H1 (cell line): ENCODE measurements at regions not wholly inside any gene's neighbourhood (a gene's known extent, or its start where the extent isn't known, plus 50 kb on each side); places are given as distances from the start of the nearest gene placed in this dataset.

Experiments used
- CTCF ChIA-PET: fragments of 300-600 bp; sonication (Branson Sonifier 250); formaldehyde crosslinking; loops from one replicate; lab custom pipeline; 2021; ENCODE audit not compliant: partially characterized antibody; lab: Charles Lee
- POLR2A ChIA-PET: fragments of 300-600 bp; sonication (Branson Sonifier 250); formaldehyde crosslinking; loops from one replicate; lab custom pipeline; 2021; ENCODE audit warnings: inconsistent platforms; ENCODE audit not compliant: partially characterized antibody; lab: Charles Lee
- DNase-seq, 2 experiments: peaks; one replicate each; pipeline versions ENCODE4 v3.0.0 to v3.0.0-alpha.2; 2010 to 2022; ENCODE audit warnings: low spot score in 2 of 2, low read depth in 1 of 2, mixed read lengths in 1 of 2
- FAIRE-seq: peaks from 2 replicates; lab custom pipeline; 2011; peaks lifted over from hg19 to GRCh38; lab: Jason Lieb, UNC
- H2AFZ ChIP-seq: 2 replicates; pipeline ENCODE4 v1.8.1; 2012; ENCODE audit warnings: low read length, inconsistent platforms
- H2AK5ac ChIP-seq: 2 replicates; pipeline ENCODE4 v1.6.1; 2013; ENCODE audit warnings: low read depth, low read length
- H2BK120ac ChIP-seq: replicated peaks from 2 replicates; pipeline ENCODE3; 2013; ENCODE audit warnings: low read depth, low read length, inconsistent platforms
- H2BK12ac ChIP-seq: 2 replicates; pipeline ENCODE4 v1.6.1; 2013; ENCODE audit warnings: low read depth, low read length
- H2BK15ac ChIP-seq: 2 replicates; pipeline ENCODE4 v1.6.1; 2013; ENCODE audit warnings: low read length
- H2BK20ac ChIP-seq: 2 replicates; pipeline ENCODE4 v1.6.1; 2013; ENCODE audit warnings: low read length
- H2BK5ac ChIP-seq: 2 replicates; pipeline ENCODE4 v1.6.1; 2013; ENCODE audit warnings: low read depth, low read length
- H3K14ac ChIP-seq: 2 replicates; pipeline ENCODE4 v1.6.1; 2013; ENCODE audit warnings: inconsistent platforms; ENCODE audit not compliant: insufficient read length
- H3K18ac ChIP-seq: 2 replicates; pipeline ENCODE4 v1.6.1; 2013; ENCODE audit warnings: low read length; ENCODE audit errors: extremely low read depth
- H3K23ac ChIP-seq: 2 replicates; pipeline ENCODE4 v1.6.1; 2013; ENCODE audit warnings: inconsistent platforms; ENCODE audit not compliant: insufficient read length
- H3K23me2 ChIP-seq: 2 replicates; pipeline ENCODE4 v1.6.1; 2013; ENCODE audit warnings: low read depth, low read length
- H3K27ac ChIP-seq: 2 replicates; pipeline ENCODE4 v1.6.1; 2011; ENCODE audit warnings: low read depth, low read length, inconsistent platforms
- H3K27me3 ChIP-seq, 4 experiments: replicated peaks in 1 of 4; 1 replicate in 1 of 4; 2 replicates in 3 of 4; pipeline versions ENCODE4 v1.6.1 to v1.8.1; 2011 to 2013; ENCODE audit warnings: low read length in 3 of 4, mild to moderate bottlenecking in 3 of 4, inconsistent platforms in 2 of 4, mixed read lengths in 2 of 4, moderate library complexity in 1 of 4; ENCODE audit not compliant: control insufficient read depth in 3 of 4, insufficient read depth in 3 of 4; ENCODE audit errors: extremely low read depth in 1 of 4
- H3K36me3 ChIP-seq, 4 experiments: 2 replicates each; pipeline versions ENCODE4 v1.6.1 to v1.8.1; 2011 to 2013; ENCODE audit warnings: mild to moderate bottlenecking in 4 of 4, low read length in 3 of 4, moderate library complexity in 2 of 4, control low read depth in 1 of 4, inconsistent platforms in 1 of 4; ENCODE audit not compliant: insufficient read depth in 4 of 4, control insufficient read depth in 2 of 4
- H3K4ac ChIP-seq: replicated peaks from 2 replicates; pipeline ENCODE3; 2013; ENCODE audit warnings: low read length, low read depth, mixed read lengths, inconsistent platforms; ENCODE audit not compliant: insufficient read length
- H3K4me1 ChIP-seq, 4 experiments: replicated peaks in 1 of 4; 1 replicate in 1 of 4; 2 replicates in 3 of 4; pipeline versions ENCODE4 v1.6.1 to v1.8.1; 2011 to 2013; ENCODE audit warnings: low read length in 3 of 4, inconsistent platforms in 2 of 4, mixed read lengths in 1 of 4; ENCODE audit not compliant: insufficient read depth in 4 of 4, control insufficient read depth in 3 of 4
- H3K4me2 ChIP-seq, 2 experiments: 2 replicates each; pipeline versions ENCODE4 v1.6.1 to v1.8.1; 2011 to 2013; ENCODE audit warnings: low read depth in 2 of 2, low read length in 2 of 2, control low read depth in 1 of 2, inconsistent platforms in 1 of 2, mild to moderate bottlenecking in 1 of 2; ENCODE audit not compliant: insufficient read depth in 1 of 2
- H3K4me3 ChIP-seq, 4 experiments: fragments of 200-600, 300-600 bp in 1 of 4; sonication (generic), shearing (Covaris generic), sonication (Bioruptor Twin) in 1 of 4; 2 replicates each; pipeline versions ENCODE4 v1.5.1 to v1.8.1; 2011 to 2016; ENCODE audit warnings: low read length in 4 of 4, low read depth in 3 of 4, control low read depth in 2 of 4, inconsistent platforms in 2 of 4, mild to moderate bottlenecking in 2 of 4, mixed read lengths in 1 of 4, moderate library complexity in 1 of 4; ENCODE audit not compliant: insufficient read depth in 2 of 4; ENCODE audit errors: extremely low read depth in 1 of 4
- H3K56ac ChIP-seq: replicated peaks from 2 replicates; pipeline ENCODE3; 2013; ENCODE audit warnings: low read depth, mild to moderate bottlenecking, mixed read lengths, low read length, inconsistent platforms; ENCODE audit not compliant: insufficient read length
- H3K79me1 ChIP-seq: 2 replicates; pipeline ENCODE4 v1.6.1; 2013; ENCODE audit warnings: low read depth, low read length, control low read depth
- H3K79me2 ChIP-seq, 2 experiments: 2 replicates each; pipeline versions ENCODE4 v1.6.1 to v1.8.1; 2012 to 2013; ENCODE audit warnings: low read length in 2 of 2, mild to moderate bottlenecking in 2 of 2, inconsistent platforms in 1 of 2; ENCODE audit not compliant: insufficient read depth in 2 of 2, control insufficient read depth in 1 of 2
- H3K9ac ChIP-seq, 4 experiments: replicated peaks in 1 of 4; 1 replicate in 1 of 4; 2 replicates in 3 of 4; pipeline versions ENCODE4 v1.6.1 to v1.8.1; 2011 to 2013; ENCODE audit warnings: low read depth in 3 of 4, low read length in 3 of 4, control low read depth in 2 of 4, mild to moderate bottlenecking in 2 of 4, moderate library complexity in 2 of 4, inconsistent platforms in 1 of 4; ENCODE audit errors: extremely low read depth in 1 of 4
- H3K9me3 ChIP-seq, 2 experiments: 2 replicates each; pipeline versions ENCODE4 v1.6.1 to v1.8.1; 2012 to 2013; ENCODE audit warnings: mild to moderate bottlenecking in 2 of 2, moderate library complexity in 2 of 2, control low read depth in 1 of 2, inconsistent platforms in 1 of 2, low read depth in 1 of 2, low read length in 1 of 2, mixed read lengths in 1 of 2; ENCODE audit not compliant: insufficient read depth in 2 of 2
- H4K20me1 ChIP-seq, 2 experiments: replicated peaks in 1 of 2; 2 replicates each; pipeline versions ENCODE3 to v1.8.1; 2011 to 2013; ENCODE audit warnings: inconsistent platforms in 2 of 2, low read length in 2 of 2, mild to moderate bottlenecking in 1 of 2; ENCODE audit not compliant: insufficient read depth in 2 of 2, control insufficient read depth in 1 of 2
- H4K5ac ChIP-seq: 2 replicates; pipeline ENCODE4 v1.6.1; 2013; ENCODE audit warnings: low read length, low read depth, mixed read lengths, inconsistent platforms; ENCODE audit not compliant: insufficient read length
- H4K8ac ChIP-seq: 2 replicates; pipeline ENCODE4 v1.8.0; 2013; ENCODE audit warnings: mild to moderate bottlenecking, moderate library complexity, low read length, inconsistent platforms; ENCODE audit not compliant: insufficient read depth; ENCODE audit errors: extremely low read depth
- H4K91ac ChIP-seq: replicated peaks from 2 replicates; pipeline ENCODE3; 2013; ENCODE audit warnings: low read length, mixed read lengths, inconsistent platforms; ENCODE audit not compliant: insufficient read length
- ASH2L ChIP-seq: fragments of 200-600, 300-600 bp; sonication (generic); IDR thresholded peaks from one replicate; pipeline ENCODE4 v1.7.1; 2017; ENCODE audit warnings: low read length
- BCL11A ChIP-seq, 2 experiments: IDR thresholded peaks; one replicate each; pipeline ENCODE4 v1.6.1; 2011; ENCODE audit warnings: low read depth in 2 of 2, low read length in 2 of 2, mild to moderate bottlenecking in 2 of 2
- CBX5 ChIP-seq: fragments of 300-800, 300-1000 bp; sonication (generic); IDR thresholded peaks from 2 replicates; pipeline ENCODE4 v1.7.1; 2016; ENCODE audit warnings: antibody characterized with exemption, low read length, low read depth
- CBX8 ChIP-seq: fragments of 300-800, 300-1000 bp; sonication (generic); IDR thresholded peaks from 2 replicates; pipeline ENCODE4 v1.7.1; 2016; ENCODE audit warnings: low read depth, low read length, borderline replicate concordance
- JUN ChIP-seq: IDR thresholded peaks from 2 replicates; pipeline ENCODE4 v1.6.1; 2011; ENCODE audit warnings: low read depth, mild to moderate bottlenecking, improper control_type of control experiment, low read length
- PHF8 ChIP-seq: fragments of 200-600 bp; sonication (generic); conservative IDR thresholded peaks from 2 replicates; pipeline ENCODE4 v1.7.1; 2012; ENCODE audit warnings: low read depth, mild to moderate bottlenecking, inconsistent platforms, low read length, moderate library complexity
- POLR2A ChIP-seq, 2 experiments: IDR thresholded peaks; 1 replicate in 1 of 2; 2 replicates in 1 of 2; pipeline ENCODE4 v1.6.1; 2011; ENCODE audit warnings: low read depth in 2 of 2, low read length in 2 of 2, mild to moderate bottlenecking in 2 of 2; ENCODE audit errors: control extremely low read depth in 1 of 2
- POLR2AphosphoS5 ChIP-seq: IDR thresholded peaks from 2 replicates; pipeline ENCODE4 v1.6.1; 2011; ENCODE audit warnings: low read depth, low read length
- RBBP5 ChIP-seq: IDR thresholded peaks from 2 replicates; pipeline ENCODE4 v1.7.1; 2012; ENCODE audit warnings: low read depth, mild to moderate bottlenecking, inconsistent platforms, low read length, moderate library complexity, borderline replicate concordance
- RXRA ChIP-seq: IDR thresholded peaks from 2 replicates; pipeline ENCODE4 v1.6.1; 2011; ENCODE audit warnings: low read depth, mild to moderate bottlenecking, low read length, moderate library complexity; ENCODE audit not compliant: insufficient read depth
- SIX5 ChIP-seq: IDR thresholded peaks from 2 replicates; pipeline ENCODE4 v1.6.1; 2011; ENCODE audit warnings: mild to moderate bottlenecking, low read depth, low read length
- SP2 ChIP-seq: IDR thresholded peaks from 2 replicates; pipeline ENCODE4 v1.6.1; 2012; ENCODE audit warnings: mild to moderate bottlenecking, low read length, inconsistent platforms
- SP4 ChIP-seq: IDR thresholded peaks from 2 replicates; pipeline ENCODE4 v1.6.1; 2012; ENCODE audit warnings: low read length, inconsistent platforms
- TEAD4 ChIP-seq: IDR thresholded peaks from 2 replicates; pipeline ENCODE4 v1.6.1; 2012; ENCODE audit warnings: low read depth, low read length, inconsistent platforms, mixed read lengths
- ZNF274 ChIP-seq: IDR thresholded peaks from 2 replicates; pipeline ENCODE4 v1.7.0; 2012; ENCODE audit warnings: low read length, borderline replicate concordance; ENCODE audit errors: extremely low read depth
- WGBS, 2 experiments: shearing (Covaris generic) in 1 of 2; methylation state at CpG; one replicate each; pipeline versions ENCODE4 v1.1.6 to v1.1.7; 2013 to 2015; ENCODE audit warnings: low lambda C conversion rate in 2 of 2, mixed read lengths in 2 of 2, inconsistent platforms in 1 of 2, low coverage in 1 of 2, missing lambda C conversion rate in 1 of 2; ENCODE audit not compliant: insufficient replicate concordance in 2 of 2, insufficient coverage in 1 of 2, insufficient read length in 1 of 2; ENCODE audit errors: extremely low coverage in 1 of 2, missing lambda C conversion rate in 1 of 2; 5-methylcytosine and 5-hydroxymethylcytosine counted together
- TF ChIP-seq, protein P1 (sequence below): IDR thresholded peaks from 2 replicates; pipeline ENCODE4 v1.6.1; 2012; ENCODE audit warnings: inconsistent platforms

DNA sequence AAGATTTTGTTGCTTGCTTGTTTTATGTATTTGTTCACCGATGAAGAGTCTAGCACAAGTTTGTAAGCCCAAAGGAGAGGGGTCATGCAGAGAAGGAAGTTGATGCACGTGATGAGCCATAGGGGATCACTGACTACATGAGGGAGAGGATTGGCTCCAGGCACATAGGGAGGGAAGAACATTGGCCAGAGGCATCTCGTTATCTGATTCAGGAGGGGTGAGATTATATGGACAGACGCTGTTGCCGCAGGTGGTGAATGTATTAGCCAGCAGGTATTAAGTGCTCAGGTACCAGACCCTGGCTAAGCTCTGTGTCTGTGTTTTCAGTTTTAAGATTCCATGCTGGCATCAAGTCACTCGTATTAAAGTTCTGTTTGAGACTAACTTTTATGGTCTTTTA, 91.8 kb upstream of the CHST9 start:
- no peak overlapping the region for H4K5ac ChIP-seq
- H3K4me2 ChIP-seq: no peak overlapping the region
- FAIRE-seq (no peak), DNase-seq (no peak)
- 93% methylated on average over 6 of the region's 6 CpGs; no CpG with 5 or more reads in 1 of the 2 experiments for WGBS, 2 experiments
- H3K4me3 ChIP-seq: no peak overlapping the region
- no peaks in the 10 kb centered on the region for H3K23me2 ChIP-seq
- H3K9me3 ChIP-seq: peaks cover 3 to 11% of the 10 kb centered on the region in 2 experiments; a peak in 3 of 4 replicates
- H2BK20ac ChIP-seq: no peak overlapping the region
- H3K18ac ChIP-seq: no peak overlapping the region
- CTCF ChIA-PET: no interaction called here
- no peak overlapping the region for H4K91ac ChIP-seq
- no peak overlapping the region for H4K8ac ChIP-seq
- POLR2A ChIA-PET: no interaction called here
- H3K27ac ChIP-seq: no peak overlapping the region
- H3K56ac ChIP-seq: no peak overlapping the region
- H2BK120ac ChIP-seq: no peak overlapping the region
- H3K4me1 ChIP-seq: no peaks in the 10 kb centered on the region
- H2BK12ac ChIP-seq: no peak overlapping the region
- no peaks in the 10 kb centered on the region for H3K27me3 ChIP-seq
- no peak overlapping the region for H3K9ac ChIP-seq
- H3K79me1 ChIP-seq: no peaks in the 10 kb centered on the region
- H2AFZ ChIP-seq: no peak overlapping the region
- no peak overlapping the region for H2AK5ac ChIP-seq
- no peak overlapping the region; the same call in 1 of the 2 replicates for H2BK15ac ChIP-seq
- H2BK5ac ChIP-seq: no peak overlapping the region
- no peak overlapping the region for H3K23ac ChIP-seq
- H3K14ac ChIP-seq: no peak overlapping the region
- no peaks in the 10 kb centered on the region for H4K20me1 ChIP-seq
- H3K36me3 ChIP-seq: no peaks in the 10 kb centered on the region; a peak in 1 of 8 replicates
- no peak overlapping the region for H3K4ac ChIP-seq
- H3K79me2 ChIP-seq: no peaks in the 10 kb centered on the region
- TF ChIP-seq SIX5: no peak
- TF ChIP-seq SP4: no peak
- no peak for TF ChIP-seq PHF8
- TF ChIP-seq RBBP5: no peak
- TF ChIP-seq POLR2AphosphoS5: no peak
- no peak for TF ChIP-seq JUN
- TF ChIP-seq CBX5: no peak
- TF ChIP-seq ZNF274: no peak
- TF ChIP-seq, protein P1, sequence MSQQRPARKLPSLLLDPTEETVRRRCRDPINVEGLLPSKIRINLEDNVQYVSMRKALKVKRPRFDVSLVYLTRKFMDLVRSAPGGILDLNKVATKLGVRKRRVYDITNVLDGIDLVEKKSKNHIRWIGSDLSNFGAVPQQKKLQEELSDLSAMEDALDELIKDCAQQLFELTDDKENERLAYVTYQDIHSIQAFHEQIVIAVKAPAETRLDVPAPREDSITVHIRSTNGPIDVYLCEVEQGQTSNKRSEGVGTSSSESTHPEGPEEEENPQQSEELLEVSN: no peak
- no peak for TF ChIP-seq ASH2L
- no peak for TF ChIP-seq BCL11A (IDR thresholded peaks at IDR 0.05; ENCODE audit: low read depth in 2 of 2, low read length in 2 of 2)
- TF ChIP-seq RXRA: no peak
- no peak for TF ChIP-seq CBX8
- no peak for TF ChIP-seq TEAD4
- TF ChIP-seq SP2: no peak
- TF ChIP-seq POLR2A (IDR thresholded peaks at IDR 0.05; ENCODE audit: control extremely low read depth in 1 of 2, low read depth in 2 of 2, low read length in 2 of 2): no peak
